ENCODE measurements at regions not wholly inside any gene's neighbourhood (a gene's known extent, or its start where the extent isn't known, plus 50 kb on each side); places are given as distances from the start of the nearest gene placed in this dataset.
A peak's percentile ranks its signal among the peaks of the same experiment; 100 is the strongest.
"Not testable (repeated sequence)": the region's sequence is repeated elsewhere in the genome, so short reads cannot be mapped to it uniquely, and the experiment has no call there.

GRCh38 chr5:12876541-12877298 lies 972.5 kb upstream of the CTNND2 start:
- no peak for DNase-seq (ENCODE audit: low spot score)

- no peak for DNase-seq (ENCODE audit: low spot score)
These were observed 966.8 kb upstream of the CTNND2 start for GRCh38 chr5:12870872-12871539.

GRCh38 chr5:12865529-12865928 lies 961.3 kb upstream of the CTNND2 start:
- DNase-seq (ENCODE audit: low spot score): no peak

GRCh38 chr5:12861886-12862654 lies 957.8 kb upstream of the CTNND2 start:
- DNase-seq (ENCODE audit: low spot score): no peak

GRCh38 chr5:12856105-12856504 lies 951.9 kb upstream of the CTNND2 start:
- not testable (repeated sequence) for DNase-seq (ENCODE audit: low spot score)

- no peak for DNase-seq (ENCODE audit: low spot score)
These were observed 950.1 kb upstream of the CTNND2 start for GRCh38 chr5:12854386-12854785.

- no peak for DNase-seq (ENCODE audit: low spot score)
These were observed 947.5 kb upstream of the CTNND2 start for GRCh38 chr5:12851761-12852160.

- peak; percentile 8 for DNase-seq (ENCODE audit: low spot score)
These were observed 944.5 kb upstream of the CTNND2 start for GRCh38 chr5:12848709-12849108.

- DNase-seq (ENCODE audit: low spot score): no peak
These were observed 941.4 kb upstream of the CTNND2 start for GRCh38 chr5:12845549-12846159.

- no peak for DNase-seq (ENCODE audit: low spot score)
These were observed 936.7 kb upstream of the CTNND2 start for GRCh38 chr5:12840972-12841371.

- no peak for DNase-seq (ENCODE audit: low spot score)
These were observed 933.3 kb upstream of the CTNND2 start for GRCh38 chr5:12837592-12837991.

- DNase-seq (ENCODE audit: low spot score): no peak
These were observed 920.9 kb upstream of the CTNND2 start for GRCh38 chr5:12825163-12825562.

GRCh38 chr5:12805165-12805698 lies 901.0 kb upstream of the CTNND2 start:
- DNase-seq (ENCODE audit: low spot score): no peak

- DNase-seq (ENCODE audit: low spot score): no peak
These were observed 894.9 kb upstream of the CTNND2 start for GRCh38 chr5:12799165-12799564.

GRCh38 chr5:12795333-12795663 lies 891.1 kb upstream of the CTNND2 start:
- DNase-seq (ENCODE audit: low spot score): no peak

- DNase-seq (ENCODE audit: low spot score): no peak
These were observed 890.5 kb upstream of the CTNND2 start for GRCh38 chr5:12794476-12795332.

- DNase-seq (ENCODE audit: low spot score): no peak
These were observed 889.1 kb upstream of the CTNND2 start for GRCh38 chr5:12793373-12793772.

- no peak for DNase-seq (ENCODE audit: low spot score)
These were observed 876.3 kb upstream of the CTNND2 start for GRCh38 chr5:12780536-12780935.

- no peak for DNase-seq (ENCODE audit: low spot score)
These were observed 873.1 kb upstream of the CTNND2 start for GRCh38 chr5:12777342-12777741.

- no peak for DNase-seq (ENCODE audit: low spot score)
These were observed 868.0 kb upstream of the CTNND2 start for GRCh38 chr5:12772276-12772675.

- DNase-seq (ENCODE audit: low spot score): no peak
These were observed 855.1 kb upstream of the CTNND2 start for GRCh38 chr5:12759377-12759776.
